GM12878 (cell line): ENCODE measurements at regions not wholly inside any gene's neighbourhood (a gene's known extent, or its start where the extent isn't known, plus 50 kb on each side); places are given as distances from the start of the nearest gene placed in this dataset.

Experiments
- ATAC-seq: fragments of 200-7000 bp; cut with Tn5 transposase; 3 replicates; pipeline ENCODE4 v1.9.1; 2020; ENCODE audit warnings: mild to moderate bottlenecking, moderate library complexity
- BruUV-seq: library from RNA; stranded (reverse); fragments of 400-500 nt; replicated peaks from 2 replicates; lab custom pipeline; 2021; lab: Mats Ljungman, UMichigan
- CTCF ChIA-PET: fragments of 300-600 bp; sonication (Branson Sonifier 250); formaldehyde crosslinking; extraction: SDS; loops from one replicate; lab custom pipeline; 2021; ENCODE audit warnings: inconsistent platforms; lab: Yijun Ruan, JAX
- POLR2A ChIA-PET: fragments of 350-600 bp; formaldehyde crosslinking; extraction: SDS; loops from one replicate; lab custom pipeline; 2021; ENCODE audit warnings: inconsistent platforms; lab: Charles Lee
- RAD21 ChIA-PET: fragments of 300-600 bp; sonication (Branson Sonifier 250); formaldehyde crosslinking; loops from one replicate; lab custom pipeline; 2023; ENCODE audit warnings: antibody characterized with exemption; ENCODE audit not compliant: unreplicated experiment; lab: Charles Lee
- SMC1A ChIA-PET: fragments of 300-600 bp; sonication (Branson Sonifier 250); formaldehyde crosslinking; loops from one replicate; lab custom pipeline; 2023; ENCODE audit not compliant: unreplicated experiment, uncharacterized antibody; lab: Charles Lee
- DNase-seq: peaks from one replicate; pipeline ENCODE4 v3.0.0-alpha.2; 2011; ENCODE audit warnings: low read depth, low spot score
- FAIRE-seq: peaks from 3 replicates; lab custom pipeline; 2011; peaks lifted over from hg19 to GRCh38; lab: Jason Lieb, UNC
- H2AFZ ChIP-seq: 2 replicates; pipeline ENCODE4 v1.6.0; 2011; ENCODE audit warnings: low read depth, low read length, control low read depth; ENCODE audit not compliant: control insufficient read depth
- H3K27ac ChIP-seq: 2 replicates; pipeline ENCODE4 v1.5.1; 2011; ENCODE audit warnings: control low read depth; ENCODE audit not compliant: control insufficient read depth, insufficient read depth
- H3K27me3 ChIP-seq, 2 experiments: replicated peaks in 1 of 2; 2 replicates each; pipeline versions ENCODE4 v1.6.0 to v1.6.1; 2011; ENCODE audit warnings: low read length in 1 of 2; ENCODE audit not compliant: control insufficient read depth in 2 of 2, insufficient read depth in 2 of 2
- H3K36me3 ChIP-seq, 2 experiments: 2 replicates each; pipeline ENCODE4 v1.5.1; 2011; ENCODE audit warnings: low read length in 1 of 2; ENCODE audit not compliant: control insufficient read depth in 2 of 2, insufficient read depth in 2 of 2
- H3K4me1 ChIP-seq: 2 replicates; pipeline ENCODE4 v1.6.1; 2011; ENCODE audit warnings: mild to moderate bottlenecking, low read length, moderate library complexity, mixed read lengths; ENCODE audit not compliant: control insufficient read depth, insufficient read depth
- H3K4me2 ChIP-seq: 2 replicates; pipeline ENCODE4 v1.6.0; 2011; ENCODE audit warnings: control low read depth; ENCODE audit not compliant: control insufficient read depth, insufficient read depth
- H3K4me3 ChIP-seq: fragments of 200-600 bp; sonication (generic); 2 replicates; pipeline ENCODE4 v1.5.1; 2016
- H3K79me2 ChIP-seq: 2 replicates; pipeline ENCODE4 v1.6.0; 2011; ENCODE audit warnings: low read length; ENCODE audit not compliant: control insufficient read depth, insufficient read depth
- H3K9ac ChIP-seq: 2 replicates; pipeline ENCODE4 v1.8.0; 2011; ENCODE audit warnings: low read length, control low read depth, mixed read lengths; ENCODE audit not compliant: control insufficient read depth, insufficient read depth
- H3K9me3 ChIP-seq: replicated peaks from 3 replicates; pipeline ENCODE4 v1.5.1; 2011; ENCODE audit warnings: mild to moderate bottlenecking, low read length; ENCODE audit not compliant: control insufficient read depth, insufficient read depth
- H4K20me1 ChIP-seq: 2 replicates; pipeline ENCODE4 v1.6.0; 2011; ENCODE audit not compliant: control insufficient read depth, insufficient read depth
- CBFB ChIP-seq: IDR thresholded peaks from 2 replicates; pipeline ENCODE4 v1.6.1; 2016; ENCODE audit warnings: antibody characterized with exemption, low read depth
- CREM ChIP-seq: IDR thresholded peaks from 2 replicates; pipeline ENCODE4 v1.6.1; 2014; ENCODE audit warnings: antibody characterized with exemption, low read depth
- DPF2 ChIP-seq: fragments of 450-650 bp; IDR thresholded peaks from 2 replicates; pipeline ENCODE4 v1.6.1; 2017; ENCODE audit warnings: mild to moderate bottlenecking
- EED ChIP-seq: sonication (generic); IDR thresholded peaks from 2 replicates; pipeline ENCODE4 v1.6.1; 2016; ENCODE audit warnings: antibody characterized with exemption, low read depth
- ETV6 ChIP-seq, 2 experiments: fragments of 450-650 bp in 1 of 2; IDR thresholded peaks in 1 of 2; conservative IDR thresholded peaks in 1 of 2; 2 replicates each; pipeline ENCODE4 v1.6.1; 2014; ENCODE audit warnings: antibody characterized with exemption in 1 of 2, borderline replicate concordance in 1 of 2, low read depth in 1 of 2, mild to moderate bottlenecking in 1 of 2, moderate library complexity in 1 of 2
- GATAD2B ChIP-seq: fragments of 450-650 bp; conservative IDR thresholded peaks from 2 replicates; pipeline ENCODE4 v1.6.1; 2017; ENCODE audit warnings: low read depth, mild to moderate bottlenecking, moderate library complexity
- HDAC6 ChIP-seq: fragments of 200-600 bp; sonication (generic); IDR thresholded peaks from one replicate; pipeline ENCODE4 v1.8.0; 2017; ENCODE audit warnings: antibody characterized with exemption; ENCODE audit not compliant: unreplicated experiment
- HSF1 ChIP-seq: fragments of 150-350 bp; IDR thresholded peaks from 2 replicates; pipeline ENCODE4 v1.6.1; 2014; ENCODE audit warnings: mild to moderate bottlenecking, low read depth, low read length
- NFYB ChIP-seq: IDR thresholded peaks from 2 replicates; pipeline ENCODE4 v1.6.1; 2011; ENCODE audit warnings: low read depth, mild to moderate bottlenecking, low read length, improper control_type of control experiment, moderate library complexity; ENCODE audit not compliant: insufficient read depth
- PML ChIP-seq: IDR thresholded peaks from 2 replicates; pipeline ENCODE4 v1.6.1; 2012; ENCODE audit warnings: low read length, inconsistent platforms
- RAD21 ChIP-seq: IDR thresholded peaks from 2 replicates; pipeline ENCODE4 v1.6.1; 2011; ENCODE audit warnings: mild to moderate bottlenecking, low read depth, low read length, moderate library complexity; ENCODE audit not compliant: insufficient read depth
- RB1 ChIP-seq: fragments of 450-650 bp; formaldehyde crosslinking; IDR thresholded peaks from 2 replicates; pipeline ENCODE4 v1.6.1; 2017; ENCODE audit warnings: mild to moderate bottlenecking, borderline replicate concordance
- RFX5 ChIP-seq: IDR thresholded peaks from 2 replicates; pipeline ENCODE4 v1.6.1; 2011; ENCODE audit warnings: low read depth, low read length, improper control_type of control experiment
- TBL1XR1 ChIP-seq: IDR thresholded peaks from 2 replicates; pipeline ENCODE4 v1.6.1; 2012; ENCODE audit warnings: low read depth, low read length, improper control_type of control experiment
- TCF3 ChIP-seq: IDR thresholded peaks from 2 replicates; pipeline ENCODE4 v1.6.1; 2012; ENCODE audit warnings: low read depth, mild to moderate bottlenecking, low read length, borderline replicate concordance; ENCODE audit not compliant: insufficient read depth
- ZNF384 ChIP-seq: IDR thresholded peaks from 2 replicates; pipeline ENCODE4 v1.6.1; 2012; ENCODE audit warnings: low read depth, mild to moderate bottlenecking, low read length, improper control_type of control experiment, borderline replicate concordance
- WGBS: methylation state at CpG from one replicate; pipeline ENCODE4 v1.1.6; 2016; ENCODE audit warnings: low lambda C conversion rate; ENCODE audit not compliant: insufficient replicate concordance, insufficient coverage; ENCODE audit errors: missing lambda C conversion rate; 5-methylcytosine and 5-hydroxymethylcytosine counted together
- in situ Hi-C: fragments of 300-500 bp; cut with MboI; formaldehyde crosslinking; loops from 9 replicates; pipeline ENCODE4 v1.14.3; 2018; ENCODE audit warnings: mixed read lengths
- intact Hi-C: fragments of 100-400 bp; cut with micrococcal nuclease; formaldehyde crosslinking; loops from one replicate; pipeline ENCODE4 v1.14.2; 2022; ENCODE audit not compliant: unreplicated experiment

- intact Hi-C loops (no loop called here), in situ Hi-C loops (no loop called here)
- WGBS, result 14% methylated on average over 2 of the region's 2 CpGs
- DNase-seq (no peak), FAIRE-seq (no peak), ATAC-seq (no peak)
- CTCF ChIA-PET, result no interaction called here
- no peaks in the 10 kb centered on the region for H3K4me1 ChIP-seq
- H3K9ac ChIP-seq, result no peak overlapping the region
- H3K27me3 ChIP-seq, result peaks cover 3 to 5% of the 10 kb centered on the region in 2 experiments
- SMC1A ChIA-PET, result no interaction called here
- no peaks in the 10 kb centered on the region for H3K9me3 ChIP-seq
- H3K4me3 ChIP-seq, result no peak overlapping the region
- no TSS peak for BruUV-seq
- POLR2A ChIA-PET, result no interaction called here
- H3K36me3 ChIP-seq, result no peaks in the 10 kb centered on the region
- TF ChIP-seq ZNF384 (no peak), DPF2 (no peak), EED (no peak), RAD21 (no peak), PML (no peak), RB1 (no peak), NFYB (no peak)
- no peak overlapping the region for H3K27ac ChIP-seq
- RAD21 ChIA-PET, result no interaction called here
- no peak overlapping the region for H2AFZ ChIP-seq
- no peaks in the 10 kb centered on the region; the same call in 1 of the 2 replicates for H4K20me1 ChIP-seq
- no peaks in the 10 kb centered on the region for H3K79me2 ChIP-seq
- no peak overlapping the region for H3K4me2 ChIP-seq
Observed at GRCh38 chr11:122210367-122210997, 94.5 kb upstream of the BLID start.

- no peaks in the 10 kb centered on the region for H3K4me1 ChIP-seq
- H3K27me3 ChIP-seq, result peaks cover 3 to 5% of the 10 kb centered on the region in 2 experiments
- H3K36me3 ChIP-seq, result no peaks in the 10 kb centered on the region
- no peaks in the 10 kb centered on the region for H3K79me2 ChIP-seq
- POLR2A ChIA-PET, result no interaction called here
- no peak overlapping the region for H2AFZ ChIP-seq
- H3K9me3 ChIP-seq, result no peaks in the 10 kb centered on the region
- intact Hi-C loops (no loop called here), in situ Hi-C loops (loop anchor here (5.0 kb wide), 1 partner anchor 557 kb away; no protein-coding TSS in a partner anchor)
- DNase-seq (no peak), FAIRE-seq (no peak), ATAC-seq (no peak)
- H3K27ac ChIP-seq, result no peak overlapping the region
- no peak overlapping the region for H3K4me2 ChIP-seq
- SMC1A ChIA-PET, result no interaction called here
- no TSS peak for BruUV-seq
- no peaks in the 10 kb centered on the region; the same call in 1 of the 2 replicates for H4K20me1 ChIP-seq
- no peak overlapping the region for H3K9ac ChIP-seq
- CTCF ChIA-PET, result no interaction called here
- RAD21 ChIA-PET, result no interaction called here
- no peak for TF ChIP-seq CREM
- TF ChIP-seq ETV6 (conservative IDR thresholded peaks at IDR 0.05 in 1 of 2, IDR thresholded peaks at IDR 0.05 in 1 of 2; ENCODE audit: borderline replicate concordance in 1 of 2, low read depth in 1 of 2), result no peak
- TF ChIP-seq TCF3, result no peak
- no peak for TF ChIP-seq HSF1
- no peak for TF ChIP-seq RFX5
- no peak for TF ChIP-seq CBFB
- no peak for TF ChIP-seq HDAC6
- no peak for TF ChIP-seq TBL1XR1
- TF ChIP-seq NFYB, result no peak
- no peak for TF ChIP-seq GATAD2B
- no peak overlapping the region for H3K4me3 ChIP-seq
- 38% methylated on average over 4 of the region's 4 CpGs for whole genome bisulfite sequencing
Observed at GRCh38 chr11:122209619-122210366, 93.8 kb upstream of the BLID start.
